Pulmonary artery endothelial cell (primary cell): ENCODE measurements at regions not wholly inside any gene's neighbourhood (a gene's known extent, or its start where the extent isn't known, plus 50 kb on each side); places are given as distances from the start of the nearest gene placed in this dataset.
"Not testable (repeated sequence)": the region's sequence is repeated elsewhere in the genome, so short reads cannot be mapped to it uniquely, and the experiment has no call there.

Experiments used
- DNase-seq: peaks from one replicate; pipeline ENCODE4 v3.0.0-alpha.2; 2011; ENCODE audit warnings: low read depth, low spot score

GRCh38 chr1:149635290-149635899 is 51.7 kb downstream of the PPIAL4C start:
- DNase-seq, result not testable (repeated sequence)

GRCh38 chr1:149636286-149637122 is 52.9 kb downstream of the PPIAL4C start:
- not testable (repeated sequence) for DNase-seq

DNA sequence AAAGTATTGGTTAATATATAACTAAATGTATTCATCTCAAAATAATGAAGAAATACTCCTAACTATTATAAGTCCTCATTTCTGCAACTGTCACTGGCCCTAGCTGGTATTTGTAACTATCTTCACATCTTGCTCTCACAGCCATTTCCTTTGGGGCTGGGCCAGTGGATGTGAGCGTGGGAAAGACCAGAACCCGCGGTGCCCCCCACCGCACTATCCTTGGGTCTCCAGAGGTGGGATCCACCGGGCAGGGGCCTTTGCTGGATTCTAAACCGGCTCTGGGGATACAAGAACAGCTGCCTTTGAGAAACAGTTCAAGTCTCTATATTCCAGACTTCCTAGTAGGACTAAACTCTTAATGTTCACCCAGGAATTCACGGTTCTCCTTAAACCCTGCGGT is 54.8 kb downstream of the PPIAL4C start:
- not testable (repeated sequence) for DNase-seq

GRCh38 chr1:149638901-149639658 is 55.4 kb downstream of the PPIAL4C start:
- DNase-seq, result not testable (repeated sequence)

DNA sequence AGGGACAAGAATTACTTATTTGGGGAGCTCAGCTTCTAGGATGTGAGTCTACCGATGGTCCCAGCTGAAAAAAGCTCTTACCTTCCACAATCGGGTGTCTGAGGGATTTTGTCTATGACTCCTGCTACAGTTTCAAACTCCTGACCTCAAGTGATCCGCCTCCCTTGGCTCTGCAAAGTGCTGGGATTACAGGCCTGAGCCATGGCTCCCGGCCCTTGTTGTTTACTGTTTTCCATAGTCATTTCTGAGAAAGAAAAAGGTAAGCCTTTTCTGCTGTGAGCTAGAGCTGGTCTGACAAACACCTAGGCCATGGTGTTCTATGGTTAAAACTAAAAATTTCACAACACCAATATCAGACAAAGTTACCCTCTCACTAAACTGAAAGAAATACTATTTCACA is 57.5 kb downstream of the PPIAL4C start:
- not testable (repeated sequence) for DNase-seq

DNA sequence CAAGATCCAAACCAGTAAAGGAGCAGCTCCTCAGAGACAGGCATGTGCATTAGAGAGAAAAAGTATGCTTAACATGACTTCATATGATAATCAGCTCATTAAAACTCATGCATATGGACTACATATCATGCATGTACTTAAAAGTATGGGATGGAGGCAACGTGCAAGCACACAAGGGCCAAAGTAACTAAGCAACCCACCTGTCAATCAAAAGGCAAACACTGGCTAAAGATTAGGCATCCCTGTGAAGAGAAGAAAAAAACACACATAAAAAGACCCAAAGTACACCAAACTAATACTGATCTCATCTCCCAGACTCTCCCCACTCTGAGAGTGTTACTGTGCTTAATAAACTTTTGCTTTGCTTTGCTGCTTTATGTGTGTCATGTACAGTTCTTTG is 61.2 kb downstream of the PPIAL4C start:
- not testable (repeated sequence) for DNase-seq

GRCh38 chr1:149646360-149647017 is 62.8 kb downstream of the PPIAL4C start:
- not testable (repeated sequence) for DNase-seq

DNA sequence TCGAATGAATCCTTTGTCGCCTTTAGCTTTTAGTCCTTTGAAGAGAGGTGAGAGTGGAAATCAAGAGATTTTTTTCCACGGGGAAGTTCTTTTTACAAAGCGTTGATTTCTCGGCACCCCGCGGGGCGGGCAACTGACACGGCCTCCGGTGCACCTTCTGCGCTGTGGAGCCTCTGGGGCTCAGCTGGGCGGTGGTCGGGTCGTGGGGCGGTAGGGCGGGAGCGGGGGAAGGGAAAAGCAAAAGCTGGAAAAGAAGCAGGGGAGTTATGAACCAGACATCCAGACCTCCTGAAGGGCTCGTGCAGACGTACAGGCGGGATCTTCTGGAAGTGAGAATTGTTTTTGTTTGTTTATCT is 63.3 kb downstream of the PPIAL4C start:
- not testable (repeated sequence) for DNase-seq

GRCh38 chr1:149657750-149658149 is 74.1 kb downstream of the PPIAL4C start:
- not testable (repeated sequence) for DNase-seq

DNA sequence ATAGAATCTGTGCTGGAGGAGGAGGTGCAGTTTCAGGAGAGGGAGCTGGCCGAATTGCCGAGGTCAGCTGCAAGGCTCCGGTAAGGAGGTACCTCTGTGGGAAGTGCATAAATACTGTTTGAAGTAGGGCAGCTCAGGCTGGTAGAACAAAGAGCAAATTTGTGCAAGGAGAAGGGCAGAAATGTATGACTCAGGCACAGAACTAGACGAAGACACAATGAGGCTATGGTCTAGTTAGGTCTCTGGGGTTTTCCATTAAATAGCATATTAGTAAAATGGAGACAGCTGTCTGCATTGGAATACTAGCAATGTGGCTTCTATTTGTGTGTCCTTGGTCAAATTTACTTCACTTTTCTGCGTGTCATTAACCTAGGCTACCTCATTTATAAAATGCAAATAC is 74.5 kb downstream of the PPIAL4C start:
- DNase-seq, result not testable (repeated sequence)

DNA sequence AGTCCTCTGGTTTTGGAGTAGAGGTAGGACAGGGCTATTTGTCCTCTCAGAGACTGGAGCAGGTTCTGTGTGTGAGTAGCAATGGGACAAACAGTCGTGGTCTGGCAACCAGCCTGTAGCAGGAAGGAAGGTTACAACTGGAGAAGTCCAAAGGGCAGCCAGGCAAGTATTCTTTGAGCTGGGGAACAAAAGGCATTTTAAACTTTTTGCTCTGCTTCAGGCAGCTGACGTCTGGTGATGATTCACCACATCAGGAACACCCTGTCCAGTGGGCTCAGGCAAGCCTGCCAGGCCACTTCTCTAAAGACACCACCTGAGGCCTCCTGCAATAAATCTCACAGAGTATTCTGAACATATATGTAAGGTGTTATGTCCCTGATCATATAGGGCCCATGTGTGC is 81.0 kb downstream of the PPIAL4C start:
- DNase-seq, result not testable (repeated sequence)

- DNase-seq, result not testable (repeated sequence)
Observed at GRCh38 chr1:149665033-149665432, 81.4 kb downstream of the PPIAL4C start.

DNA sequence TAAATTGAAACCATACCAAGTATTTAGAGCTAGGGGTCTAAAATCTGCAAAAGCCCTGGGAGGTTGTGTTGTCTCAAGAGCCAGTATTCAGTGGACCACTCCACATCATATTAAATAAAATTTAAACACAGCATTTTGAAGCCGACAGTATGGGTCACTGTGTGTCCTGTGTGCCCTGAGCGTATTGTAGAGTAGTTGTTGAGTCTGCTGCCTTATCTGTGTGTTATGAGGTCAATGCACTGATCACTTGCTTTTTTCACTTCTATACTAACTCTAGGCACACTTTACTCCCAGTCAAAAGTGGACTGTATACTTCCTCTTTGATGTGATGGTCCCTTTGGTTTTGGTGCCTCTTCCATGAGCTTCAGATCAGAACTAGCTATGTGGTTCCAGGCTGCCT is 81.9 kb downstream of the PPIAL4C start:
- not testable (repeated sequence) for DNase-seq

DNA sequence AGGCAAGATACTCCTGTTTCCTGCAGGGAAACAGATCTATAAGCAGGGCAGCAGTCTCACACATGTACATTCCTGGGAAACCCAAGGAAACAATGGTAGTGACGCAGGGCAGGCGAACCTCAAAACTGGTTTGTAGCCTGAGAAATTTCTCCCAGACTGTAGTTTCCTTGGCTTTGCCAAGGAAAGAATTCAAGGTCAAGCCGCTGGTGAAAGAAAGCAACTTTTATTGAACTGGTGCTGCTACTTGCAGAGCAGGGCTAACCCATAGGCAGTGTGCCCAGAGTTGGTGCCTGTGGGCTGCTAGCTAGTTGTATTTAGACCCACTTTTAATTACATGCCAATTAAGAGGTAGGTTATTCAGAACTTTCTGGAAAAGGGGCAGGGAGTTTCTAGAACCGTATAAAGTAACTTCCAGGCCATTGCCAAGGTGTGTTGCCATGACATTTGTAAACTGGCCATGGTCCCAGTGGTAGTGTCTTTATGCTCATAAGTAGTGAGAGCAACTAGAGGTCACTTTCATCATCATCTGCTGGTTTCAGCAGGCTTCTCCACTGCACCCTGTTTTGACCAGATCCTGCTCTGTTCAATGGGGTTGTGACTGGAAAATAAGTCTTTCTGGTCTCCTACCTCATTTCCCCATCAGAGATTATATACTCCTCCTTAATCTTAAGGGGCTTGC is 89.7 kb downstream of the PPIAL4C start:
- DNase-seq, result not testable (repeated sequence)

- not testable (repeated sequence) for DNase-seq
Observed at GRCh38 chr1:149674921-149675320, 91.3 kb downstream of the PPIAL4C start.

DNA sequence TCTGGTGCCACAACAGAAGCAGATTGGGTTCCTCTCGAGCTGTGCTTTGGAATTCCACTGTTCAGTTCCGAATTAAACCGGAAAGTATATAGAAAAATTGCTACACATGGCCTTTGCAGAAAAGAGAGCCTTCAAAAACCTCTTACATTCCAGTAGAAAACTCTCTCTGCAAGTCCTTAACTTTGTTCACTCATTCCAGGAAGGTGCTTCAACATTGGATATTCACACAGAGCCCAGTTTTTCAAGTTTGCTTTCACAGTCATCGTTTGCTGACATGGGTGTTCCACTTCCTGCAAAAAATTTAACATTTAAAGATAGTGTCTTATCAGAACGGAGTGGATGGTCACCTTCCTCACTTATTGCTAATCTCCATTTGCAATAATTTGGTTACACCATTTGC is 93.7 kb downstream of the PPIAL4C start:
- DNase-seq, result not testable (repeated sequence)

DNA sequence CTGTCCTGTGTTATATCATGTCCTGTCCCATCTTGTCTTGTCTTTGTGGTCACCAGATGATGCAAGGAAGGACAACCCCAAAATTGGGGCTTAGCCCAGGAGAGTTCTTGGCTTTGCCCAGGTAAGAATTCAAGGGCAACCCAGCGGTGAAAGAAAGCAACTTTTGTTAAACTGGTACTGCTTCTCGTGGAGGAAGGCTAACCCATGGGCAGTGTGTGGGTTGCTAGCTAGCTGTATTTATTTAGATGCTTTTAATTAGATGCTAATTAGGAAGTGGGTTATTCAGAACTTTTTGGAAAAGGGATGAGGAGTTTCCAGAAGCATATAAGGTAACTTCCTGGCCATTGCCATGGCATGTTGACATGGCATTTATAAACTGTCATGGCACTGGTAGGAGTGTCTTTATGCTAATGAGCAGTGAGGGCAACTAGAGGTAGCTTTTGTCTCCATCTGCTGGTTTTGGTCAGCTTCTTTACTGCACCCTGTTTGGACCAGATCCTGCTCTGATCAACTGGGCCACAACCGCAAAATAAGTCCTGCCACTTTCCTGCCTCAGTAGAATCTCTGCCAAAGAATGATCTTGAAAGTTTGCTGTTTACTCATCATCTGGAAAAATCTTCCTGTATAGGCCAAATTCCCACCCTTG is 95.8 kb upstream of the FCGR1A start:
- not testable (repeated sequence) for DNase-seq

GRCh38 chr1:149691399-149691798 is 91.1 kb upstream of the FCGR1A start:
- DNase-seq, result not testable (repeated sequence)

- DNase-seq, result not testable (repeated sequence)
Observed at GRCh38 chr1:149692804-149693539, 89.5 kb upstream of the FCGR1A start.

- DNase-seq, result not testable (repeated sequence)
Observed at GRCh38 chr1:149695066-149695465, 87.4 kb upstream of the FCGR1A start.
